Esophagus mucosa (tissue), 1 donor: ENCODE measurements at regions not wholly inside any gene's neighbourhood (a gene's known extent, or its start where the extent isn't known, plus 50 kb on each side); places are given as distances from the start of the nearest gene placed in this dataset.

Experiments used
- ATAC-seq: fragments of 200-7000 bp; cut with Tn5 transposase; one replicate; pipeline ENCODE4 v1.9.1; 2020
- donor health status: DM: yes; HTN: yes; CAD: no.

DNA sequence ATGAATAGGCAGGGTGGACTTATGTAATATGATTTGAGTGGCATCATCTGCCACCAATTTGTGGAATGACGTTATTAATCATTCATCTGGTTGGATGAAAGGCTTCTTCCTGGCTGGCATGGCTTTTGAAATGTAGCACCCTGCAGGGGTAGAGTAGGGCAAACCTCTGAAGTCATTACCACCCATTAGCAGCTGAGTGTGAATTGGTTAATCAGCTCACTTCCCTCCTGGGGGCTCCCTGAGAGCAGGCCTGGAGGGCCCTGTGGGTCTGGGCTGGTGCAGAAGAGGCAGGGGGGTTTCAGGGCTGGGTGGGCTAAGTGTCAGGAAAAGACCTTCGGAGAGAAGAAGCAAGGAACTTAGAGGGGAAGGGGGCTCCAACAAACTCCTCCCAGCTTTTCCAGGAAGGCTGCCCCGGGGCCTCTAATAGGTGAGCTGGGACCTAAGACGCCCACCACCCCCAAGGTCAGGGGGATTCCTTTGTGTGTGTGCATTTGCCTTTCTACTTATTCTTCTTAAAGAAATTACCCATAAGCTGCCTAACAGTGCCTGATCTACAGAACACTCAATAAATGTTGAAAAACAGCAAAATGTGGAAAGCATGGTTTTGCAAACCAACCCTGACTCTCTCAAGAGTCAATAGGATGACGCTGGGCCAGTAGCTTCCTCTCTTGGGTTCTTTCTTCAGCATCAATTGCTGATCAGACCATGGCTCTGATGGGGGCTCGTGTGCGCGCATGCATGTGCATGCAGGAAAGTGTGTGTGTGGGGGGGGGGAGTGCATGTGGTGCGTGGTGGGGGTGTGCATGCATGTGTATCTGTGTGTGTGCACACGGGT is 49.7 kb upstream of the ZNF516 start:
- no peak for ATAC-seq
